Activated CD4-positive, alpha-beta T cell treated with anti-CD3 and anti-CD28 coated beads for 24 hours (primary cell): ENCODE measurements at regions not wholly inside any gene's neighbourhood (a gene's known extent, or its start where the extent isn't known, plus 50 kb on each side); places are given as distances from the start of the nearest gene placed in this dataset.

Source experiments
- DNase-seq, 2 donors: peaks; one replicate each; pipeline ENCODE4 v3.0.0-alpha.2; 2020; ENCODE audit warnings: low read depth in 2 of 2

GRCh38 chr13:64327505-64328194 is 2902.5 kb downstream of the PCDH9 start:
- DNase-seq = no peak

- DNase-seq = no peak
Observed at GRCh38 chr13:64314331-64314730, 2898.7 kb upstream of the PCDH20 start.

DNA sequence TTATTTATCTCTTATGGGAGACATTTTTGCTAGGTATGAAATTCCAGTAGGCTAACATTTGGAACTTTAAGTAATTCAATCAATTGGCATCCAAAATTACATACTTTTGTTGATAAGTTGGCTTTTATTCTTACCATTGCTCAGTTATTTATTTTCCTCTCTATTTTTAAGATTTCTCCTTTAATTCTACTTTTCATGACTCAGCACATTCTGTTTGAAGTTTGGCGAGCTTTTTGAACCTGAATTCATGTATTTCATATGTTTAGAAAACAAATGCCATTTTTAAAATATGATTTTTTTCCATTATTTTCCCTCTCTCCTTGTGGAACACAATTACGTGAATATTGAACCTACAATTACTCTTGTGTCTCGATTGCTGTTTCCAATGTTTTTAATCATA is 2896.3 kb upstream of the PCDH20 start:
- DNase-seq = no peak

DNA sequence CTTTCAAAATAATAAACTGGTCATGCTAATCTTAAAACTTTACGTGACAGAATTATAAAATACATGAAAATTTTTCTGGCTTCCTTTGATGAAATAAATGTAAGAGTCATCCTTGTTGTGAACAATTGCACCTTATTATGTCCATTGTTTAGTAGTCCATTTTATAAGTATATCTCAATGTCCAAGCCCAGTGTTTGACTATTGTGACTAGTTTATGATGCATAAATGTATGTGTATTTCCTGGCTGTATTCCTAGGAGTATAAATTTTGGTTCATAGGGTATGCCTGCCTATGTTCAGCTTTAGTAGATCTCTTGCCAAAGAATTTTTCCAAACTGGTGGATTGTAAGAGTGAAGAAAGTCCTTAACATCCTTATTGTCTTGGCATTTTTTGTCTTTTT is 2895.5 kb upstream of the PCDH20 start:
- DNase-seq = no peak

- no peak for DNase-seq
Observed at GRCh38 chr13:64305246-64305645, 2889.6 kb upstream of the PCDH20 start.

DNA sequence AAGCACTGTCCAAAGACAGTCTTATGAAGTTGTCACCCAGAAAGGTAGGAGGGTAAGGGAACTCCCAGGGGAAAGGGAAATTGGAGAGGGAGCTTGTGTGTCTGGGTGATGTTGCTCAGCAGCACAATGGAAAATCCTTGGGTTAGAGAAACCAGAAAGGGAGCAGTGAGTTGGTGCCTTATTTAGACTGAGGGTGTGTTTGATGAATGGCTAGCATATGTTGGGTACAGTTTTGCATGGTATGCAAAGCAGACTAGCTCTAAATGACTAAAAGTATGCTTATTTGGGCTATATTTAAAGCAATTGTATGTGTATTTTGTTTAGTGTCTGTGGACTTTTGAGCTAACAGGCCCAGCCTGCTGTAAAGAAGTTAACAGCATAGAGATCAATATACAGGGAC is 2884.6 kb upstream of the PCDH20 start:
- no peak for DNase-seq

DNA sequence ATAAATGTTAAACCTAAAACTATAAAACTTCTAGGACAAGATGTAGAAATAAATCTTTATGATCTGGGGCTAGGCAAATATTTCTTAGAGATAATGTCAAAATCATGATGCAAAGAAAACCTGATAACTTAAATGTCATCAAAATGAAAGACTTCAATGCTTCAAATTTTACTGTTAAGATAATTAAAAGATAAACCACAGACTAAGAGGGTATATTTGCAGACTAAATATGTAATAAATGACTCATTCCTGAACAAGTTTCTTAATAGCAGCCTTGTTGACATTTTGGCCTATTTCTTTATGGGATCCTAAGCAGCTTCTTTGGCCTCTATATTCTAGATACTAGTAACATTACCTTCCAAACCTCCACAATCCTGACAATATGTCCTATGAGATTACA is 2878.3 kb upstream of the PCDH20 start:
- DNase-seq = no peak

DNA sequence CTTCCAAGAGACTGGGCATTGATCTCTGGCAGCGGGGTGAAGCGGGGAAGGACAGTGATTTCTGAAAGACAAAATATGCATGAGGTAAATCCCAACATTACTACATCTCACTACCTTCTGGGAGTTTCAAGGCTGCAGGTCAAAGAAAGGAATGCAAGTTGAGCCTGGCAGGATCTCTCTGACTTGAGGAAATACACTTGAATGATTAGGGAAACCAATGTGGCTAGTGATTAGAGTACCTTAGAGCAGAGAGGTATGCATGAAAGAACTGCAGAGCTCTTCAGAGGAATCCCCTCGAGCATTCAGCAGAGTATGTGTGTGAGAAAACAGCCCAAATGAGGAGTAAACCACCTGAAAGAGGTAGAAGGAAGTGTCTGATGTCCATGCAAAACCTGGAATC is 2874.1 kb upstream of the PCDH20 start:
- DNase-seq = no peak

GRCh38 chr13:64283926-64284325 is 2868.3 kb upstream of the PCDH20 start:
- no peak for DNase-seq

GRCh38 chr13:64278493-64278892 is 2862.8 kb upstream of the PCDH20 start:
- no peak for DNase-seq

DNA sequence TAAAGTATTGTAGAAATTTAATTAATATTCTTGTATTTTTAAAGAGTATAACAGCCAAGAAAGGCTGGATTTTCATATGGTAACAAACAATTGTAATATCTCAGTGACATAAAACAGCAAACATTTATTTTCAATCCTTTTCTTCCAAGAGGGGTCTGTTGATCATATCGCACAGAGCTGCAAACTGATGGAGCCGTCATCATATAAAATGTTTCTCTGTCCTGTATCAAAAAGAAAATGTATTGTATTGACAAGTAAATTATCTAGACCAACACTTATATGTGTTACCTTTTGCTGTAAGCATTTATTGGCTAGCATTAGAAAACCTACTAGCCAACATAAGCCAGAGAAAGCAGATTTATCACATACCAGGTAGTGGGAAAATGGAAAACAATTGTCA is 2861.4 kb upstream of the PCDH20 start:
- DNase-seq = no peak

- DNase-seq = no peak
Observed at GRCh38 chr13:64276232-64276631, 2860.6 kb upstream of the PCDH20 start.

DNA sequence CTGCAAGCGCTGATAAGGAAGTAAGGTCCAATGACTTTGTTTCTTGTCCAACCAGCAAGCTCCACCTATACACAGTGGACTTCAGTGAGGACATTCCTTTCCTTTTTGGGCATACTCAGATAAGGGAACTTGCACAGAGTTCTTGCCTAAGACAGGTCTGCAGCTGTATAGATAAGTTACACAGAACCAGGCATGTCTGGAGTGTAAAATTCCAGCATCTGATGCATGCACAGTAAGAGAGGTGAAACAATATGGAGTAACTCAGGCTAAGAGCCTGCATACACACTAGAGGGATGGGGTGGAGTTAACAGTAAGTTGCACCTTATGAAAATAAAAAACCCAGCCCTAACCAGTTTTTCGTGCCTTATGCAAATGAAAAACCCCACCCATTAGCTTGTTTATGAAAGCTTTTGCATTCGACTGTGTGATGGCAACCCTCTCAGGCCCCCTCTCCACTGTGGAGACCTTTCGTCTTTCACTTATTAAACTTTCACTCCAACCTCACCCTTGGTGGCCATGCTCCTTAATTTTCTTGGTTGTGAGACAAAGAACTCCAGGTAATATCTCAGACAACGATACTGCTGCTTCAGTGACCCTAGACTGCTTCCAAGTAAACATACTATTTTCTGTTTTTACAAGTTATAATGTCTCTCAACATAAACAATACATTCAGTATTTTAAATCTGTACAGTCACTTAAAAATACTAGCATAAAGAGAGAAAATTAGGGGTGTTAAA is 2859.0 kb upstream of the PCDH20 start:
- DNase-seq = no peak

DNA sequence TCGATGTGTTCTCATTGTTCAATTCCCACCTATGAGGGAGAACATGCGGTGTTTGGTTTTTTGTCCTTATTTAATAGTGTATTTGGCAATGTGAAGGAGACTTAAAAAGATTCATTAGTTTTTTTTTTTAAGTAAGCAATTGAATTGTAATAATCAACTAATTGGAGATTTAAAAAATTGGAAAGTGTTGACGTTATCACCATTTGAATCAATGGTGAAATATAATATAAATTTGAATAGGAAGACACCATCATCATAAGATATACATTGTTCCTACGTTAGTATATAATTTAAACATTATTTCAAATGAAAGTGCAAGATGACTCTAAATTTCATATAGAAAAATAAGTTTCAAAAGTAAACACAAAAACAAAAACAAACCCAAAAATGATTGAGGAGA is 2858.1 kb upstream of the PCDH20 start:
- DNase-seq = no peak

DNA sequence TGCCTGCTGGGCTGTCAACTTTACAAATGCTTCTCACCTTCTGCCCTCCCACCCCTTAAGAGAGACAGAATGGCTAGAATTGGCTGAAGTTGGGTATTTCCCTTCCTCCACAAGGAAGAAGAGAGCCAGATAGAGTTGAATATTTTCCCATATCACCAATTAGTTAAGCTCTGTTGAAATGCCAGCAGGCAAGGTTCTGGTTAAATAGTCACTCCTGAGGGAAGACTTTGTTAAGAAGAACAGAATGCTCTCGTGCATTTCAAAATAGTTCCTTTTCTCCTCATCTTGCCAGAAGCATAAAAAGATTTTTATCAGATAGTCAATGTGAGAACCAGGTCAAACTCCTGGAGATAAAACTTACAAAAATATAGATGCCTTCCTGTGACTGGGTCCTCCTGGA is 2857.0 kb upstream of the PCDH20 start:
- no peak for DNase-seq

DNA sequence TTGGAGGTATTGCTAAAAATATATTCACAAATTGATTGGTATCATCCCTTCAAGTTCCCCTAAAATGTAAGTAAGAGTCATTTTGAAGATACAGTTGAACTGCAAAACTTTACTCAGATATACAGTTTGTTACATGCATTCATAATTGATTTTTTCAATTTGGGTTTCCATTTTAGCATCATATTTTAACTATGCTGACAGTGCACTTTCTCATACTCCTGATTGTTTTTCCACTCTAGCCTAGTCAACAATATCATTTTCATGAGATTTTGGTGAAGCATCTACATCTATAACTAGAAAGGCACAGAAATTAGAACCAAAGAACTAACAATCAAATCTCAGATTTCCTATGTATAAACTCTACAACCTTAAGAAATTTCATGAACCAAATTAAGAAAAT is 2850.4 kb upstream of the PCDH20 start:
- no peak for DNase-seq

GRCh38 chr13:64263285-64263684 is 2847.6 kb upstream of the PCDH20 start:
- no peak for DNase-seq

GRCh38 chr13:64256751-64257150 is 2841.1 kb upstream of the PCDH20 start:
- DNase-seq = no peak

DNA sequence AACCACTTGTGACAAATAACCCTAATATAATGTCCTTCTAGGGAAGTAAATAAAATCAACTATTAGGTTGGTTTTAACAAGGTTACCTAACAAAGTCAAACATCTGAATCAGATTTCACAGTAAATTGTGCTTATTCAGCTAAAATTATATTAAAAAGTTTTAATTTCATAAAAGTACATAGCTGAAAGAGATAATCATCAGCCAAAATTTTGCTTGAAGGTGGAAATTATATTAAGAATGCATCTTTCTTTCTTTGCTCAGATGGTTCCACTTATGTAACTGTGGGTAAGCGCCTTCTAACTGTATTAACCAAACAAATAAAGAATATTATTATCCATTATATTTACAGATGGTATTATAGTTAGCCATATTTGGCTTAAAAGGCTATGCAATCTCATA is 2840.3 kb upstream of the PCDH20 start:
- no peak for DNase-seq

DNA sequence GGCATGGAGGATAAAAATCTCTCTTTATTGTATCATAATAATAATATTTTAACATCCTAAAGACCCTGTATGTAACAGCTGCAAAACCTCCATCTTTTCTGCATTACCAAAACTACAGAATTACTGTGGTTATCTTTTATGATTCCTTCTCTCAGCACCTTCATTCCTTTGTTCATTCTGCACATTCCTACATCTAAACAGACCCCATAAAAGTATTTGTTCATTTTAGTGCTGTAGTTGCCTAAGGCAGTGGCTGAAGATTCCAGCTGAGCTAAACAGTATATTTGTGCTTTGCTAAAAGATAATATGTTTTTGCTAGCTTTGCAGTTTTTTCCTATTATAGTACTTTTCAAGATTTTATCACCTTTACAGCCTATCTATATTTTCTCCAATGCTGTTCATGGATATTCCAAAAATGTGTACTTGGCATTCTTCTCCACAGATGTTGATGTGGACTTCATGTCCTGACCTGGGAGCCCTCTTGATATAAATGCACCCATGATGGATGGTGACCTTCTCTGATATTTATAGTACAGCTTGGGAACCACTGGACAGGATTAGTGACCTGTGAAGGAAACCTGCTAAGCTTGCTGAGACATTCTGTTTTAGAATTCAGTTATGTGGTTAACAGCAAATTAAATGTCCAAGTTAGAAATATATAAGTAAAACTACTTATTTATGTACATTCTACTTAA is 2832.9 kb upstream of the PCDH20 start:
- no peak for DNase-seq

DNA sequence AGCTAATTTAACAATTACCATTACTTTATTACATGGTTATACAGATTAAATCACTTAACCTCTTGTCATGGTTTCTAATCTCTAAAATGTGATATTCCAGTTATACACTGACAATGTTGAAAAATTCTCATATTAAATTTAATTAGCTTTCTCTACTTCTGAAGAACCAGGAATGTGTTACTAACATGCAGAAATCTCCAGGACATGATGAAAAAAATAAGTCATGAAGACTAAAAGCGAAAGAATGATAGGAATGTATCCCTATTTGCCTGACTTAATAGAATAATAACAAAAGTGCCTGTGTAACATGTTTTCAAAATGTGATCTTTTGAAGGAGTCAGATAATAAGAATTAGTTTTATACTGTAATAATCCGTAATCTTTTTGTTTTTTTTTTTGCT is 2823.7 kb upstream of the PCDH20 start:
- DNase-seq = no peak

GRCh38 chr13:64234255-64234654 is 2818.6 kb upstream of the PCDH20 start:
- DNase-seq = no peak

- DNase-seq = no peak
Observed at GRCh38 chr13:64223016-64223415, 2807.4 kb upstream of the PCDH20 start.
